Tibial artery (tissue), 4 donors: ENCODE measurements at regions not wholly inside any gene's neighbourhood (a gene's known extent, or its start where the extent isn't known, plus 50 kb on each side); places are given as distances from the start of the nearest gene placed in this dataset.

Experiments used
- DNase-seq, 2 donors: peaks; one replicate each; pipeline ENCODE4 v3.0.0-alpha.2; 2019
- H3K27ac ChIP-seq, 2 donors: fragments of 200-600 bp; sonication (generic) in 1 of 2; 1 replicate in 1 of 2; 2 replicates in 1 of 2; pipeline ENCODE4 v1.5.1; 2018 to 2019; ENCODE audit warnings: mild to moderate bottlenecking in 1 of 2
- H3K27me3 ChIP-seq, 2 donors: fragments of 200-600 bp; sonication (generic) in 1 of 2; one replicate each; pipeline versions ENCODE4 v1.5.1 to v1.6.0; 2016 to 2019
- H3K36me3 ChIP-seq, 3 donors: fragments of 200-600 bp; sonication (generic) in 2 of 3; one replicate each; pipeline ENCODE4 v1.5.1; 2016 to 2019; ENCODE audit warnings: mild to moderate bottlenecking in 2 of 3
- H3K4me1 ChIP-seq, 4 donors: fragments of 200-600 bp; sonication (generic) in 2 of 4; 1 replicate in 3 of 4; 2 replicates in 1 of 4; pipeline ENCODE4 v1.5.1; 2016 to 2019
- H3K4me3 ChIP-seq, 2 donors: fragments of 200-600 bp; sonication (generic) in 1 of 2; 1 replicate in 1 of 2; 2 replicates in 1 of 2; pipeline ENCODE4 v1.5.1; 2018 to 2019; ENCODE audit warnings: mild to moderate bottlenecking in 2 of 2
- H3K9me3 ChIP-seq, 3 donors: fragments of 200-600 bp; sonication (generic) in 1 of 3; one replicate each; pipeline ENCODE4 v1.5.1; 2016 to 2019
- intact Hi-C: fragments of 100-400 bp; cut with DNase I; formaldehyde crosslinking; loops from one replicate; pipeline ENCODE4 v1.15.0; 2023; ENCODE audit warnings: low total_unique reads
- TF ChIP-seq, protein P1 (sequence below), 2 experiments: fragments of 200-600 bp in 1 of 2; fragments of 450-650 bp in 1 of 2; IDR thresholded peaks; one replicate each; pipeline ENCODE4 v1.5.1; 2017 to 2019; ENCODE audit warnings: antibody characterized with exemption in 2 of 2, mild to moderate bottlenecking in 1 of 2, moderate library complexity in 1 of 2

GRCh38 chr2:116832148-116832547, 982.3 kb upstream of the DDX18 start:
- H3K27me3 ChIP-seq: no peaks in the 10 kb centered on the region
- no peak overlapping the region for H3K4me3 ChIP-seq
- TF ChIP-seq, protein P1, sequence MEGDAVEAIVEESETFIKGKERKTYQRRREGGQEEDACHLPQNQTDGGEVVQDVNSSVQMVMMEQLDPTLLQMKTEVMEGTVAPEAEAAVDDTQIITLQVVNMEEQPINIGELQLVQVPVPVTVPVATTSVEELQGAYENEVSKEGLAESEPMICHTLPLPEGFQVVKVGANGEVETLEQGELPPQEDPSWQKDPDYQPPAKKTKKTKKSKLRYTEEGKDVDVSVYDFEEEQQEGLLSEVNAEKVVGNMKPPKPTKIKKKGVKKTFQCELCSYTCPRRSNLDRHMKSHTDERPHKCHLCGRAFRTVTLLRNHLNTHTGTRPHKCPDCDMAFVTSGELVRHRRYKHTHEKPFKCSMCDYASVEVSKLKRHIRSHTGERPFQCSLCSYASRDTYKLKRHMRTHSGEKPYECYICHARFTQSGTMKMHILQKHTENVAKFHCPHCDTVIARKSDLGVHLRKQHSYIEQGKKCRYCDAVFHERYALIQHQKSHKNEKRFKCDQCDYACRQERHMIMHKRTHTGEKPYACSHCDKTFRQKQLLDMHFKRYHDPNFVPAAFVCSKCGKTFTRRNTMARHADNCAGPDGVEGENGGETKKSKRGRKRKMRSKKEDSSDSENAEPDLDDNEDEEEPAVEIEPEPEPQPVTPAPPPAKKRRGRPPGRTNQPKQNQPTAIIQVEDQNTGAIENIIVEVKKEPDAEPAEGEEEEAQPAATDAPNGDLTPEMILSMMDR (IDR thresholded peaks at IDR 0.05): no peak
- intact Hi-C loops: no loop called here
- no peaks in the 10 kb centered on the region for H3K36me3 ChIP-seq
- H3K4me1 ChIP-seq: no peaks in the 10 kb centered on the region
- no peak overlapping the region for H3K27ac ChIP-seq
- peaks cover 0 to 9% (median 0%) of the 10 kb centered on the region in 3 donors for H3K9me3 ChIP-seq
- DNase-seq: no peak

DNA sequence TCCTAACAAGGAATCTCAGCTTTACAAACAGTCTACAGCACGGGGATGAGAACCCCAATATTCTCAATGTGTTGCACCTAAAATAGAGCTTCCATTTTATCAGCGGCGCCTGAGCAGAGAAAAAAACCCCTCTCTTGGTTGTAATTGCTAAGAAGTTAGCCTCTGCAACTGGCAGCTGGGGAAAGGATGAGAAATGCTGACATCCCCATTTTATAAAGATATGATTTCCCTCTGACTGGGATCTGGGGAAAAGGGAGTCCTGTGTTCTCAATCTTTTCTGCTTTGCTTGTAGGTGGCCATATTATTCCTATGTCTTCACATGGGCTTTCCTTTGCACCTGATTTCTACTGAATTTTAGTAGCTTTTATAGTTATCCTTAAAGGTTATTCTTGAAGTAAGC, 981.4 kb upstream of the DDX18 start:
- intact Hi-C loops: no loop called here
- DNase-seq: no peak
- Histone ChIP-seq H3K4me1 (no peaks in the 10 kb centered on the region), H3K9me3 (peaks cover 0 to 9% (median 0%) of the 10 kb centered on the region in 3 donors), H3K27me3 (no peaks in the 10 kb centered on the region), H3K4me3 (no peak overlapping the region), H3K36me3 (no peaks in the 10 kb centered on the region), H3K27ac (no peak overlapping the region)
- TF ChIP-seq, protein P1 (IDR thresholded peaks at IDR 0.05): no peak

- no peaks in the 10 kb centered on the region for H3K4me1 ChIP-seq
- no peaks in the 10 kb centered on the region for H3K36me3 ChIP-seq
- H3K4me3 ChIP-seq: no peak overlapping the region
- no peaks in the 10 kb centered on the region for H3K27me3 ChIP-seq
- H3K27ac ChIP-seq: no peak overlapping the region
- TF ChIP-seq, protein P1 (IDR thresholded peaks at IDR 0.05): no peak
- no peaks in the 10 kb centered on the region for H3K9me3 ChIP-seq
- no peak for DNase-seq
- intact Hi-C loops: no loop called here
Measured at GRCh38 chr2:116842164-116842563, 972.3 kb upstream of the DDX18 start.

GRCh38 chr2:116859708-116860107, 954.8 kb upstream of the DDX18 start:
- Histone ChIP-seq H3K27ac (no peak overlapping the region), H3K36me3 (no peaks in the 10 kb centered on the region), H3K4me3 (no peak overlapping the region), H3K27me3 (no peaks in the 10 kb centered on the region), H3K9me3 (peaks cover 0 to 15% (median 9%) of the 10 kb centered on the region in 3 donors), H3K4me1 (no peaks in the 10 kb centered on the region)
- TF ChIP-seq, protein P1 (IDR thresholded peaks at IDR 0.05): no peak
- intact Hi-C loops: no loop called here
- no peak for DNase-seq

DNA sequence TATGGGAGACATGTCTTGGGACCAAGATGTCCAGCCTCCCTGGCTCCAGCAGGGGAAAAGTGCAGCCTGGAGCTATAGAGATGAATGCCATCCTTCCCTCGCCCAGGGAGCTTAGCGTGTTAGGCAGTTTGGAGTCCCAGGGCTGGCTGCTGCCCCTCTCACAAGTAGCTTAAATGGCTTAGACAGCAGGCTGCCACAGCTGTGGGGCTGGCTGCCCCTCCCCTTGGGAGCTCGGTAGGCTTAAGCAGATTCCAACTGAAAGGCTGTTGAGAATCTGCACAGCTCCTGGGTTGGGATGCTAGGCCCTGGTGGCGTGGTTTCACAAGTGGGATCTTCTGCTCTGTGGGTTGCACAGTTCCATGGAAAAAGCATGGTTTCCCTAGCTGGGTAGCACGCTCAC, 940.5 kb upstream of the DDX18 start:
- Histone ChIP-seq H3K36me3 (no peaks in the 10 kb centered on the region), H3K9me3 (peaks cover 0 to 4% (median 3%) of the 10 kb centered on the region in 3 donors), H3K27ac (no peak overlapping the region), H3K4me3 (no peak overlapping the region), H3K4me1 (no peaks in the 10 kb centered on the region), H3K27me3 (no peaks in the 10 kb centered on the region)
- intact Hi-C loops: no loop called here
- no peak for DNase-seq
- TF ChIP-seq, protein P1 (IDR thresholded peaks at IDR 0.05): no peak

- TF ChIP-seq, protein P1 (IDR thresholded peaks at IDR 0.05): no peak
Measured at GRCh38 chr2:116877274-116877673, 937.2 kb upstream of the DDX18 start.

More at GRCh38 chr2:116877274-116877673, 937.2 kb upstream of the DDX18 start:
- Histone ChIP-seq H3K27ac (no peak overlapping the region), H3K4me3 (no peak overlapping the region), H3K27me3 (no peaks in the 10 kb centered on the region), H3K36me3 (no peaks in the 10 kb centered on the region), H3K9me3 (peaks cover 0 to 4% (median 3%) of the 10 kb centered on the region in 3 donors), H3K4me1 (no peaks in the 10 kb centered on the region)
- intact Hi-C loops: no loop called here
- no peak for DNase-seq
